Fibroblast of lung (primary cell): ENCODE measurements at regions not wholly inside any gene's neighbourhood (a gene's known extent, or its start where the extent isn't known, plus 50 kb on each side); places are given as distances from the start of the nearest gene placed in this dataset.
"Not testable (repeated sequence)": the region's sequence is repeated elsewhere in the genome, so short reads cannot be mapped to it uniquely, and the experiment has no call there.

Experiments used
- CTCF ChIP-seq, 2 donors: IDR thresholded peaks in 1 of 2; conservative IDR thresholded peaks in 1 of 2; 1 replicate in 1 of 2; 2 replicates in 1 of 2; pipeline ENCODE4 v1.5.1; 2011 to 2012; ENCODE audit warnings: low read length in 2 of 2, control low read depth in 1 of 2, inconsistent platforms in 1 of 2, low read depth in 1 of 2, mild to moderate bottlenecking in 1 of 2
- EZH2 ChIP-seq: IDR thresholded peaks from 2 replicates; pipeline ENCODE4 v1.5.1; 2012; ENCODE audit warnings: low read length, control low read depth, mild to moderate bottlenecking; ENCODE audit errors: missing control alignments

DNA sequence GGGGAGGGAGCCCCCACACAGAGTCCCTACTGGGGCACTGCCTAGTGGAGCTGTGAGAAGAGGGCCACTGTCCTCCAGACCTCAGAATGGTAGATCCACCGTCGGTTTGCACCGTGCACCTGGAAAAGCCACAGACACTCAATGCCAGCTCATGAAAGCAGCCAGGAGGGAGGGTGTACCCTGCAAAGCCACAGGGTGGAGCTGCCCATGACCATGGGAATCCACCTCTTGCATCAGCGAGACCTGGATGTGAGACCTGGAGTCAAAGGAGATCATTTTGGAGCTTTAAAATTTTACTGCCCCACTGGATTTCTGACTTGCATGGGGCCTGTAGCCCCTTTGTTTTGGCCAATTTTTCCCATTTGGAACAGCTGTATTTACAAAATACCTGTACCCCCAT, 188.1 kb upstream of the IRX4 start:
- TF ChIP-seq CTCF (conservative IDR thresholded peaks at IDR 0.05 in 1 of 2, IDR thresholded peaks at IDR 0.05 in 1 of 2; ENCODE audit: low read depth in 1 of 2, low read length in 2 of 2) = peak in 1 of 2 donors; percentile 7
- TF ChIP-seq EZH2 = not testable (repeated sequence)
